Cerebellar cortex (tissue), 1 donor: ENCODE measurements at regions not wholly inside any gene's neighbourhood (a gene's known extent, or its start where the extent isn't known, plus 50 kb on each side); places are given as distances from the start of the nearest gene placed in this dataset.

ENCODE experiments used
- DNase-seq: peaks from one replicate; pipeline ENCODE4 v3.0.0-alpha.2; 2015; ENCODE audit warnings: low spot score

DNA sequence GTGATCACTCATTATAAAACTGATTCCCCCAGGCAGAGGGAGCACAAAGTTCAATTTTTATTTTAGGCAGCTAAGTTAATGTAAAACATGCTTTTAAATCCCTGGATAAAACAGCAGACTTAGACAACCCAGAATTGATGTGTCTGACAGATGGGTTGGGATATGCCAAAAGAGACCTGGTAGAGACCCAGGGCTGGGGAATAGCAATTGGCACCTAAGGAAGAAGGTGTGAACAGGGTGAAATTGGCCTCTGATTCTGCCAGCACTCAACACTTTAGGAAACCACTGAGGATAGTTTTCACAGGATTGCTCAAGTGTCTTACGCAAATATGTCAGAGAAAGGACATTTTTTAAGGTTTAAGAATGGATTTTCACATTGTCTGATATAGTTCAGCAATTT, 938.2 kb upstream of the CDH8 start:
- DNase-seq: no peak

- no peak for DNase-seq
These were observed 934.6 kb upstream of the CDH8 start for GRCh38 chr16:62970851-62971250.

- no peak for DNase-seq
These were observed 933.6 kb upstream of the CDH8 start for GRCh38 chr16:62969711-62970318.

DNA sequence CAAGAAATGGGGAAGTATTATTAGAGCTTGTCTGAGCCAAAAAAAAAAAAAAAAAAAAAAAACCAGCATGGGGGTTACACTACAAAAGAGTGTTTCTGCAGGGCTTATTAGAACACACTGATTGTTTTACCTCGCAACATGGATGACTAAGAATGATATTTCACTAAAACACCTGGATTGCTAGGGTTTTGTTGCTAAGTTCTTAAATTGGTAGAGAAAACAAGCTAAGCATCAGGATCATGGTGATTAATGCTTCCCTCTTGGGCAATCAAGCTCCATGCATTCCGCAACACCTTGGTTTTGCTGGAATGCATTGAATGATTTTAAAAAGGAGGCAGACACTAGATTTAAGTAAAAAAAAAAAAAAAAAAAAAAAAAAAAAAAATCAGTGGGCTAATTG, 931.4 kb upstream of the CDH8 start:
- DNase-seq: no peak

- DNase-seq: no peak
These were observed 930.9 kb upstream of the CDH8 start for GRCh38 chr16:62967163-62967562.

- no peak for DNase-seq
These were observed 930.4 kb upstream of the CDH8 start for GRCh38 chr16:62966626-62967025.

GRCh38 chr16:62965831-62966230, 929.6 kb upstream of the CDH8 start:
- no peak for DNase-seq

DNA sequence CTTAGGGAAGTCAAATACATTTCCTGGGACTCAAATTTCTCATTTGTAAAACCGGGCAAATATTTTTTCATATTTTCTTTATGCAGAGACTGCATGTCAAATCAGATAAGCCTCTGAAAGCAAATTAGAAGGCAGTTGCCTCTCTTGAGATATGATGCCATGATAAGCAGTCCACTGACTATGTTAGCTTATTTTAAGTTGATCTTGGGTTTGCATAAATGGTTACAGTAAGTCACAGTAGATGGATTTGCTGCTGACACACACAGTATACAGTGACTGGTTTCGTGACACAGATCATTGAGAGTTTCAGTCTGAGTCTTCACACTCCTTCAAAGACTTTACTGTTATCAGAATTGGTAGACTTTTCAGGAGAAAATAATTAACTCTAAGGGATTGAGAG, 927.6 kb upstream of the CDH8 start:
- no peak for DNase-seq

GRCh38 chr16:62955033-62955349, 918.8 kb upstream of the CDH8 start:
- no peak for DNase-seq

GRCh38 chr16:62954144-62955032, 918.1 kb upstream of the CDH8 start:
- DNase-seq: no peak

DNA sequence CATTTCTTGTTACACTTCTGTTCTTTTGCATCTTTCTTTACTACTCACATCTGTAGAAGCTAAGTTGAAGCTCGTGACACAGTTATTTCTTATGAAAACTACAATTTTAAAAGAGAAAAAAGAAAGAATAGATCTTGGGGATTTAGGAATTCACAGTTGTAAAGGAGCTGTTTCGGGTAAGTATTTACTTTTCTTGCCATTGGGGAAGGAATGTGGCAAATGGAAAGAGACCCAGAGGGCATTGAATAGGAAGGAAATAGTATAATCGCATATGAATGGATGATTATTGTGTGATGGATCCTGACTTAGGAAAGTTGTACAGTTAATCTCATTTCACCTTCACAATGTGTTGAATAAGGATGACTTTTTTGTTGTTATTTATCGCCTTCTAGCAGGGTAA, 914.1 kb upstream of the CDH8 start:
- DNase-seq: no peak

DNA sequence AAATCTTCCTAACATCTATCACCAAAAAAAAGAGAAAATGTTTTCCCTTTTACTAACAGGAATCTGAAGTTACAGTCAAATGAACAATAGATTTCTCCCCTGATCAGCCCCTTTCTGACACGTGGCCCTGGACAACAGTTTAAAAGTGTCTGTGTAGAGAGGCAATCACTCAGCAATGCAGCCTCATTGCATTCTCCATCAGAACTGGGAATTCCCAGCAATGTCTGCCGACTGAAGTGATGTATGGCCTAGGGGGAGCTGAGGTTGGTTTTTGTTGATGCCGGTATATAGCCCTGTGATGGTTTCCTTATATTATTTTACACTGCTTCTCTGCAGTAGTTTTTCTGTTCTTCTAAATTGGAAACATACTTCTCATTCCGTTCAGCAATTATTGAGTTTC, 904.3 kb upstream of the CDH8 start:
- DNase-seq: no peak

DNA sequence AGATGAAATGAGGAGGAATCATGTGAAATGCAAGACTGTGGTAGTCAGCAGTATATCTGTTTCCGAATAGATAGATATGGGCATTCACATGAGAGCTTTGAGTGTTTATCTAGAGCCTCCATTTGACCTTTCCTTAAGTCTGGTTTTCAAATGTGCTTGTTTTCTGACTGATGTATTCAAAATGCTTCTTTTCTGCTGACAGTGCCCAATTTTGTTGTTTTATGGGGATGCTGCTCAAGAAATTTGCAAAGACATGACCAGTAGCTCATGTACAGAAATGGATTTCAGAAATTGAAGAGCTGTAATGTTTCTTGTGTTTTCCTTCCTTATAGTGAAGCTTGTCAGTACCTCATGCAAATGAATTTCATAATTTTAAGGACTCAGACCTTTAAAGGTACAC, 903.4 kb upstream of the CDH8 start:
- no peak for DNase-seq

GRCh38 chr16:62933929-62934328, 897.7 kb upstream of the CDH8 start:
- no peak for DNase-seq

DNA sequence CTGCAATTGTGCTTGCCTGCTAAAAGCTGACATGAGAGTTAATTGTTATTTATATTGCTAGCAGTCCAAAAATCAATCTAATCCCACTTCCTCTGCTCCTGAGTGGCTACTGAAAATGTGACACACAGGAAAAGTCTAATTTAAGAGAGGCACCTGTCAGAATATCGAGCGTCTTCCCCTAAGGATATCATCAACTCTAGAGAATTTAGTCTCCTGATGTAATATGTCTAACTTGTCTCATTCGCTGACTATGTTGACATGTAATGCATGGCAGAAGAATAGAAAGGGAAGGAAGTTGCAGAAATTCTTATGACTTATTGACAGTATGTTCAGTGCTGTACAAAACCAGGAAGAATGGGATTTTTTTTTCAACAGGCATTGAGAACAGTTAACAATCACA, 893.4 kb upstream of the CDH8 start:
- DNase-seq: no peak

DNA sequence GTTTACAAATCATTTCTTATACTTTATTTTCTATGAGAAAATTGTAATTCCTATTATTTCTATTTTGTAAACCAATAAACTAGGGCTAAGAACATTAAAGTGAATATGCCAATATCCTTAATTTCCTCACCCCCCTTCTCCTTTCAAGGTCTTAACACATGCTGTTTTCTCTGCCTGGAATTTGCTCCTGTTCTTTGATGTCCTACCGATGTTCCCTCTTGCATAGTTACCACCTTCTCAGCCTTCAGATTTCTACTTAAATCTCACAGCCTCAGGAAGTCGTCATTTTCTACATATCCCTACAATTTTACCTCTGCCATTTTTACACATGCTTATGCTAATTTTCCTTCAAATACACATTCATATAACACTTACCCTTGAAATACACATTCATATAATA, 890.9 kb upstream of the CDH8 start:
- DNase-seq: no peak

DNA sequence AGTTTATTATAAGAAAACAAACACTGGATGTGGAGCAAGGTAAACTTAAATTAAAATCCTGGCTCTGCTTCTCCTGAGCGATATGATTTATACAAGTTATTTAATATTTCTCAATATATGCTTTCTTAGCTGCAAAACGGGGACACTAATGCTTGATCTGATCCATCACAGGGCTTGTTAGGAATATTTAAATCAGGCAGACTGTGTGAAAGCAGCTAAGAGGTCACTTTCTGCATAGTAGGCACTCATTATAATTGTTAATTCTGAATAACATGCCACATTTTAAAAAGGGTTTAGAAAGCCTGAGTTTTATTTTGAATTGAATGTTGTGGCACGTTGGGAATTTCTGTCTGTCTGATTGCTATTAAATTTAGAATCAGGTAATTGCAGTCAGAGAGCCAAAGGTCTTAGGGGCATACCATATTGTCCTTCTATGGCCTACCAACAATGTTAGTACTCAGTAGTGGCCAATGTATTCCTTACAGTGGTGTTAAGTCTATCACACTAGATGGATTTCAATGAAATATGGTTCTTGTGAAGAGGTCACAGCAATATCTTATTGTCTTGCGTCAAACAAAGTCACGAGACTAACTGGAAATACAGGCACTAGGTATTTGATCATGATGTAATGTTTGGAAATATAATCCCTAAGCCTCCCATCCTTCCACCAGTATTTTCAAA, 890.0 kb upstream of the CDH8 start:
- no peak for DNase-seq

DNA sequence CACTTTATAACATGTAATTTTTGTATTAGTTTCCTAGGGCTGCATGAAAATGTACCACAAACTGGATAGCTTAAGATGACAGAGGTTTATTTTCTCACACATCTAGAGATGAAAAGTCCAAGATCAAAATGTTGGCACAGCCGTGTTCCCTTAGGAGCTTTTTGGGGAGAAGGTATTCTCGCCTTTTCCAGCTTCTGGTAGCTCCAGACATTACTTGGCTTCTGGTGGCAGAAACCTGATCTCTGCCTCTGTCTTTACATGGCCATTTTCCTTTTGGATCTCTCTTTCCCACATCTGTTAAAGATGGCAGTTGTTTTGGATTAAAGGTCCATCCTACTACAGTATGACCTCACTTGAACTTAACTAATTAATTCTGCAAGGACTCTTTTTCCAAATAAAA, 885.7 kb upstream of the CDH8 start:
- DNase-seq: no peak

DNA sequence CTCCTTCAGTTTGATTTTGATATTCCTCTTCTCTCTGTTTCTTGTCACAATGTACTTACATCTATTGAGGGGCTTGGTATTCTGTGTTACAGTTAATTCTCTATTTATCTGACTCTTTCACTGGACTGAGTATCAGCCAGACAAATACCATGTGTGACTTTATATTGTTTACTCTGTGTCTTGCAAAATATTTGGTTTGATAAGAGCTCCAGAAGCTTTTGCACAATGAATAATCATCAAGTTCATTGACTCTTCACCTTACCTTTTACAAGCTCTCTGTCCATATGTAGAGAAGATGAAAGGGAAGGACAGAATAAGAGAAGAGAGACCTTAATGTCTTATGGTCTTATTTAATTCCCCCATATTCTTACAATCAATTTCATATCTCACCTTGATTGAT, 877.7 kb upstream of the CDH8 start:
- DNase-seq: no peak

DNA sequence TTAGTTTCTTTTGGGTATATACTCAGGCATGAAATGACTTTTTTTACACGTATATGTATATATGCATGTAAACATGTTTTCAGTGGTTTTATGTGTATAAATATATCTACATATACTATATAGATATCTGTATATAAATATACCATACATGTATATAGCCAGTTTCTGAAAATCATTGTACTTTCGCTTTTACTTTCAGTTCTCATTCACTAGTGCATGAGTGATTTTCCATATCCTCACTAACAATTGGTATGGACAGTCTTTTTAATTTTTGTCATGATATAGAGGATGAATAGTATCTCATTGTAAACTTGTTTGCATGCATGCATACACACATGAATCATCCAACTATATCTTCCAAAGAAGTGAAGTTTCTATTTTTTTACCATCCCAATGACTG, 877.1 kb upstream of the CDH8 start:
- DNase-seq: no peak

DNA sequence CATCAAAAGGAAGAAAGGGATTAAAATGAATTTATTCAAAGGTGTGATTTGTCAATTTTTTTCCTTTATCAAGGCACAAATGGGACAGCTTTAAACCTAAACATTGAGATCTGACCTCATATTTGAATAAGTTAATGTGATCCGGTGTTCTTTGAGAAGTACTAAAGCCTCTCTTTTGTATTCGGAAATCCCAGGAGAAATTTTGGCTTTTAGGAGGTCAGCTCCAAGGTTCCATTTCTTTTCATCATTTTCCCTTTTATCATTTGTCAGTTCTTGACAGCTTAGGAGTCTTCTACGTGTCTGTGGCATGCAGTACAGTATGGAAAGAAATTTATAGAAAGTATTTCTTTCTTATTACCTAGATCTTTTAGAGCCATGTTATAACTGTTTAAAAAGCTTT, 873.4 kb upstream of the CDH8 start:
- no peak for DNase-seq

- no peak for DNase-seq
These were observed 871.3 kb upstream of the CDH8 start for GRCh38 chr16:62907562-62907961.

GRCh38 chr16:62903961-62904502, 867.8 kb upstream of the CDH8 start:
- DNase-seq: no peak
